ENCODE measurements at regions not wholly inside any gene's neighbourhood (a gene's known extent, or its start where the extent isn't known, plus 50 kb on each side); places are given as distances from the start of the nearest gene placed in this dataset.
A peak's percentile ranks its signal among the peaks of the same experiment; 100 is the strongest.

GRCh38 chr20:1803061-1803931 lies 91.9 kb upstream of the SIRPA start:
- Histone ChIP-seq H3K4me1 (peaks cover 19 to 47% (median 21%) of the 10 kb centered on the region in 3 donors), H3K9me3 (no peaks in the 10 kb centered on the region), H3K27ac (peak overlapping the region; percentile 62 to 84 (median 75)), H3K4me3 (peak overlapping the region; percentile 53 to 72 (median 60)), H3K36me3 (no peaks in the 10 kb centered on the region), H3K27me3 (peaks cover 0 to 19% (median 1%) of the 10 kb centered on the region in 4 donors)
- peak; percentile 29 for DNase-seq
- intact Hi-C loops (cut with DNase I) = loop anchor here (10.0 kb wide), 1 partner anchor 92 kb away; the partner anchor contains the start of gene SIRPA
- TF ChIP-seq, protein P1, sequence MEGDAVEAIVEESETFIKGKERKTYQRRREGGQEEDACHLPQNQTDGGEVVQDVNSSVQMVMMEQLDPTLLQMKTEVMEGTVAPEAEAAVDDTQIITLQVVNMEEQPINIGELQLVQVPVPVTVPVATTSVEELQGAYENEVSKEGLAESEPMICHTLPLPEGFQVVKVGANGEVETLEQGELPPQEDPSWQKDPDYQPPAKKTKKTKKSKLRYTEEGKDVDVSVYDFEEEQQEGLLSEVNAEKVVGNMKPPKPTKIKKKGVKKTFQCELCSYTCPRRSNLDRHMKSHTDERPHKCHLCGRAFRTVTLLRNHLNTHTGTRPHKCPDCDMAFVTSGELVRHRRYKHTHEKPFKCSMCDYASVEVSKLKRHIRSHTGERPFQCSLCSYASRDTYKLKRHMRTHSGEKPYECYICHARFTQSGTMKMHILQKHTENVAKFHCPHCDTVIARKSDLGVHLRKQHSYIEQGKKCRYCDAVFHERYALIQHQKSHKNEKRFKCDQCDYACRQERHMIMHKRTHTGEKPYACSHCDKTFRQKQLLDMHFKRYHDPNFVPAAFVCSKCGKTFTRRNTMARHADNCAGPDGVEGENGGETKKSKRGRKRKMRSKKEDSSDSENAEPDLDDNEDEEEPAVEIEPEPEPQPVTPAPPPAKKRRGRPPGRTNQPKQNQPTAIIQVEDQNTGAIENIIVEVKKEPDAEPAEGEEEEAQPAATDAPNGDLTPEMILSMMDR (IDR thresholded peaks at IDR 0.05) = no peak
- peak in 2 of 4 donors; percentile 53 to 56 for TF ChIP-seq POLR2A (IDR thresholded peaks at IDR 0.05)
- WGBS, 2 donors = 0 to 8% methylated on average over 2 to 13 of the region's 100 CpGs

GRCh38 chr20:1802385-1803060 lies 92.7 kb upstream of the SIRPA start:
- Histone ChIP-seq H3K36me3 (no peaks in the 10 kb centered on the region), H3K4me1 (peaks cover 19 to 47% (median 21%) of the 10 kb centered on the region in 3 donors), H3K27me3 (peaks cover 0 to 22% (median 1%) of the 10 kb centered on the region in 4 donors), H3K9me3 (no peaks in the 10 kb centered on the region), H3K27ac (peak overlapping the region; percentile 62 to 84 (median 75)), H3K4me3 (peak overlapping the region; percentile 53 to 72 (median 60))
- intact Hi-C loops (cut with DNase I) = loop anchor here (10.0 kb wide), 1 partner anchor 92 kb away; the partner anchor contains the start of gene SIRPA
- no peak for DNase-seq
- 1% methylated on average over 28 to 32 of the region's 35 CpGs for WGBS, 2 donors
- no peak for TF ChIP-seq POLR2A (IDR thresholded peaks at IDR 0.05)
- TF ChIP-seq, protein P1 (IDR thresholded peaks at IDR 0.05) = peak; percentile 26 to 79 (median 58)

DNA sequence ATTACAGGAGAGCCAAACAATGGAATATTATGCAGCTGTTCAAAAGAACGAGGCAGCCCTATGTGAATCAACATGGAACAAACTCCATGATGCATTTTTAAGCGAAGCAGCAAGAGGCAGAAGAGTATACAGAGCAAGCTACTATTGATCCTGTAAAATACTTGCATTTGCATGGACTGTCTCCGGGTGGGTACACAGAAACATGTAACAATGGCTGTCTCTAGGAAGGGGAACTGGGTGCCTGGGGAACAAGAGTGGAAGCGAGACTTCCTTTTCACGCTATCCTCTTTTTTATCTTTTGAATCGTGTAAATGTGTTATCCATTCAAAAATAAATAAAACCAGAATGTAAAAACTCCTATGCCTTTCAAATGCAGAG lies 93.3 kb upstream of the SIRPA start:
- Histone ChIP-seq H3K27ac (no peak overlapping the region), H3K4me1 (peaks cover 19 to 47% (median 21%) of the 10 kb centered on the region in 3 donors), H3K9me3 (no peaks in the 10 kb centered on the region), H3K36me3 (no peaks in the 10 kb centered on the region), H3K4me3 (peak overlapping the region in 2 of 4 donors; percentile 65 to 72), H3K27me3 (peaks cover 0 to 22% (median 1%) of the 10 kb centered on the region in 4 donors)
- intact Hi-C loops (cut with DNase I) = loop anchor here (10.0 kb wide), 1 partner anchor 93 kb away; the partner anchor contains the start of gene SIRPA
- 15 to 27% methylated on average over 6 of the region's 6 CpGs for WGBS, 2 donors
- no peak for DNase-seq
- TF ChIP-seq, protein P1 (IDR thresholded peaks at IDR 0.05) = no peak
- TF ChIP-seq POLR2A (IDR thresholded peaks at IDR 0.05) = no peak

- H3K9me3 ChIP-seq = no peaks in the 10 kb centered on the region
- no peak for DNase-seq
- 71 to 74% methylated on average over 4 to 5 of the region's 5 CpGs for WGBS, 2 donors
- peaks cover 16 to 47% (median 21%) of the 10 kb centered on the region in 3 donors for H3K4me1 ChIP-seq
- H3K36me3 ChIP-seq = no peaks in the 10 kb centered on the region
- intact Hi-C loops (cut with DNase I) = loop anchor here (10.0 kb wide), 1 partner anchor 93 kb away; the partner anchor contains the start of gene SIRPA
- TF ChIP-seq POLR2A (IDR thresholded peaks at IDR 0.05) = no peak
- TF ChIP-seq, protein P1 (IDR thresholded peaks at IDR 0.05) = no peak
- H3K27ac ChIP-seq = no peak overlapping the region
- H3K27me3 ChIP-seq = peaks cover 0 to 22% (median 1%) of the 10 kb centered on the region in 4 donors
- H3K4me3 ChIP-seq = no peak overlapping the region
Measured at GRCh38 chr20:1801225-1801928, 93.8 kb upstream of the SIRPA start.

Measured in esophagus squamous epithelium (tissue), 5 donors.